PC-3 (cell line): ENCODE measurements at regions not wholly inside any gene's neighbourhood (a gene's known extent, or its start where the extent isn't known, plus 50 kb on each side); places are given as distances from the start of the nearest gene placed in this dataset.

ENCODE experiments used
- ATAC-seq: fragments of 200-7000 bp; cut with Tn5 transposase; 2 replicates; pipeline ENCODE4 v1.9.1; 2020; ENCODE audit warnings: mild to moderate bottlenecking, moderate library complexity
- BruUV-seq: library from RNA; stranded (reverse); fragments of 400-500 nt; replicated peaks from 2 replicates; lab custom pipeline; 2021; lab: Mats Ljungman, UMichigan
- CTCF ChIA-PET: fragments of 300-600 bp; sonication (Branson Sonifier 250); formaldehyde crosslinking; loops from one replicate; lab custom pipeline; 2022; ENCODE audit warnings: antibody characterized with exemption; lab: Charles Lee
- POLR2A ChIA-PET: fragments of 300-600 bp; sonication (Branson Sonifier 250); formaldehyde crosslinking; loops from one replicate; lab custom pipeline; 2022; ENCODE audit warnings: antibody characterized with exemption; ENCODE audit not compliant: unreplicated experiment; lab: Charles Lee
- DNase-seq: peaks from one replicate; pipeline ENCODE4 v3.0.0-alpha.2; 2015
- H2AFZ ChIP-seq: fragments of 300-600 bp; sonication (generic); 2 replicates; pipeline ENCODE4 v1.6.0; 2016; ENCODE audit warnings: antibody characterized with exemption, low read length
- H3F3A ChIP-seq: fragments of 300-600 bp; sonication (generic); one replicate; pipeline ENCODE4 v1.6.0; 2017; ENCODE audit warnings: antibody characterized with exemption, low read length, control low read depth, mild to moderate bottlenecking; ENCODE audit not compliant: unreplicated experiment
- H3K27ac ChIP-seq: fragments of 300-600 bp; sonication (generic); 2 replicates; pipeline ENCODE4 v1.5.1; 2016; ENCODE audit warnings: mild to moderate bottlenecking, low read length
- H3K27me3 ChIP-seq: fragments of 300-600 bp; sonication (generic); 2 replicates; pipeline ENCODE4 v1.6.1; 2016; ENCODE audit warnings: low read length, mixed read lengths
- H3K36me3 ChIP-seq: fragments of 300-600 bp; sonication (generic); 2 replicates; pipeline ENCODE4 v1.6.1; 2016; ENCODE audit warnings: low read depth, mixed run types, low read length, mixed read lengths
- H3K4me1 ChIP-seq: fragments of 300-600 bp; sonication (generic); 2 replicates; pipeline ENCODE4 v1.5.1; 2016; ENCODE audit warnings: low read length; ENCODE audit not compliant: insufficient read depth
- H3K4me2 ChIP-seq: fragments of 300-600 bp; sonication (generic); 2 replicates; pipeline ENCODE4 v1.6.0; 2016; ENCODE audit warnings: low read length
- H3K4me3 ChIP-seq: fragments of 300-600 bp; sonication (generic); 2 replicates; pipeline ENCODE4 v1.5.1; 2016; ENCODE audit warnings: mild to moderate bottlenecking, low read length, mixed read lengths
- H3K79me2 ChIP-seq: fragments of 300-600 bp; sonication (generic); 2 replicates; pipeline ENCODE4 v1.6.1; 2017; ENCODE audit warnings: low read length, mixed read lengths
- H3K9ac ChIP-seq: fragments of 300-600 bp; sonication (generic); 2 replicates; pipeline ENCODE4 v1.6.0; 2016; ENCODE audit warnings: mild to moderate bottlenecking, low read length
- H3K9me2 ChIP-seq: fragments of 300-600 bp; sonication (generic); replicated peaks from 2 replicates; pipeline ENCODE4 v1.6.1; 2016; ENCODE audit warnings: mixed run types, low read length, mixed read lengths
- H3K9me3 ChIP-seq: fragments of 300-600 bp; sonication (generic); 2 replicates; pipeline ENCODE4 v1.6.1; 2016; ENCODE audit warnings: low read length, mixed read lengths
- H4K20me1 ChIP-seq: fragments of 300-600 bp; sonication (generic); 2 replicates; pipeline ENCODE4 v1.6.1; 2016; ENCODE audit warnings: low read length, mixed read lengths
- CTCF ChIP-seq: fragments of 300-600 bp; sonication (generic); conservative IDR thresholded peaks from 2 replicates; pipeline ENCODE4 v1.5.1; 2017; ENCODE audit warnings: antibody characterized with exemption, low read depth, mild to moderate bottlenecking, low read length
- EZH2 ChIP-seq: fragments of 300-600 bp; sonication (generic); IDR thresholded peaks from one replicate; pipeline ENCODE4 v1.6.1; 2017; ENCODE audit warnings: antibody characterized with exemption, mild to moderate bottlenecking, low read length; ENCODE audit not compliant: unreplicated experiment
- EZH2phosphoT487 ChIP-seq: fragments of 300-600 bp; sonication (generic); IDR thresholded peaks from 2 replicates; pipeline ENCODE4 v1.6.1; 2018; ENCODE audit warnings: mild to moderate bottlenecking, antibody characterized with exemption, low read length, borderline replicate concordance
- intact Hi-C: fragments of 100-400 bp; cut with micrococcal nuclease; formaldehyde crosslinking; loops from 2 replicates; pipeline ENCODE4 v1.9.0; 2023

GRCh38 chr4:127284236-127284635 lies 348.5 kb upstream of the INTU start:
- Histone ChIP-seq H3K9me3 (no peaks in the 10 kb centered on the region), H3K4me1 (no peaks in the 10 kb centered on the region), H3K9ac (no peak overlapping the region), H3K4me2 (no peak overlapping the region), H3K27me3 (no peaks in the 10 kb centered on the region), H3K79me2 (no peaks in the 10 kb centered on the region), H3K9me2 (no peaks in the 10 kb centered on the region), H2AFZ (no peak overlapping the region), H3K4me3 (no peak overlapping the region), H3F3A (no peaks in the 10 kb centered on the region), H3K27ac (no peak overlapping the region), H3K36me3 (no peaks in the 10 kb centered on the region), H4K20me1 (no peaks in the 10 kb centered on the region)
- DNase-seq (no peak), ATAC-seq (no peak)
- CTCF ChIA-PET, result no interaction called here
- intact Hi-C loops, result no loop called here
- POLR2A ChIA-PET, result no interaction called here
- no TSS peak for BruUV-seq
- TF ChIP-seq EZH2, result no peak
- TF ChIP-seq EZH2phosphoT487, result no peak
- no peak for TF ChIP-seq CTCF

- H4K20me1 ChIP-seq, result no peaks in the 10 kb centered on the region
- no peaks in the 10 kb centered on the region for H3K36me3 ChIP-seq
- no peak for DNase-seq
- H2AFZ ChIP-seq, result no peak overlapping the region
- H3K4me3 ChIP-seq, result no peak overlapping the region
- H3K79me2 ChIP-seq, result no peaks in the 10 kb centered on the region
- H3K9me2 ChIP-seq, result no peaks in the 10 kb centered on the region
- no peak overlapping the region for H3K4me2 ChIP-seq
- no peaks in the 10 kb centered on the region for H3K27me3 ChIP-seq
- H3K9ac ChIP-seq, result no peak overlapping the region
- H3K4me1 ChIP-seq, result no peaks in the 10 kb centered on the region
- no peaks in the 10 kb centered on the region for H3K9me3 ChIP-seq
- H3K27ac ChIP-seq, result no peak overlapping the region
- H3F3A ChIP-seq, result no peaks in the 10 kb centered on the region
- no TSS peak for BruUV-seq
- no peak for ATAC-seq
- ChIA-PET CTCF (no interaction called here), POLR2A (no interaction called here)
- TF ChIP-seq CTCF, result no peak
- no peak for TF ChIP-seq EZH2phosphoT487
- TF ChIP-seq EZH2, result no peak
- intact Hi-C loops, result no loop called here
These were observed 341.4 kb upstream of the INTU start for GRCh38 chr4:127291316-127291715.

- BruUV-seq, result no TSS peak
- Histone ChIP-seq H3K36me3 (no peaks in the 10 kb centered on the region), H3K9ac (no peak overlapping the region), H2AFZ (no peak overlapping the region), H3K27ac (no peak overlapping the region), H3K27me3 (no peaks in the 10 kb centered on the region), H3K4me1 (no peaks in the 10 kb centered on the region), H3K4me2 (no peak overlapping the region), H3F3A (no peaks in the 10 kb centered on the region), H4K20me1 (no peaks in the 10 kb centered on the region), H3K79me2 (no peaks in the 10 kb centered on the region), H3K9me2 (no peaks in the 10 kb centered on the region), H3K4me3 (no peak overlapping the region), H3K9me3 (no peaks in the 10 kb centered on the region)
- TF ChIP-seq CTCF (no peak), EZH2phosphoT487 (no peak), EZH2 (no peak)
- POLR2A ChIA-PET, result no interaction called here
- intact Hi-C loops, result no loop called here
- CTCF ChIA-PET, result no interaction called here
- ATAC-seq (no peak), DNase-seq (no peak)
These were observed 339.3 kb upstream of the INTU start for GRCh38 chr4:127293496-127293895.
